BJ (cell line): ENCODE measurements at regions not wholly inside any gene's neighbourhood (a gene's known extent, or its start where the extent isn't known, plus 50 kb on each side); places are given as distances from the start of the nearest gene placed in this dataset.

Experiments
- CTCF ChIA-PET: fragments of 350-600 bp; formaldehyde crosslinking; extraction: SDS; loops from one replicate; lab custom pipeline; 2021; ENCODE audit warnings: antibody characterized with exemption, inconsistent platforms; lab: Yijun Ruan, JAX
- POLR2A ChIA-PET: fragments of 300-600 bp; sonication (Branson Sonifier 250); formaldehyde crosslinking; extraction: SDS; loops from one replicate; lab custom pipeline; 2021; ENCODE audit warnings: antibody characterized with exemption; lab: Charles Lee
- DNase-seq: peaks from one replicate; pipeline ENCODE4 v3.0.0-alpha.2; 2011; ENCODE audit warnings: low read depth
- H3K27me3 ChIP-seq: 2 replicates; pipeline ENCODE4 v1.6.0; 2011; ENCODE audit warnings: low read length; ENCODE audit not compliant: control insufficient read depth, insufficient read depth
- H3K36me3 ChIP-seq: 2 replicates; pipeline ENCODE4 v1.5.1; 2011; ENCODE audit warnings: low read length; ENCODE audit not compliant: control insufficient read depth, insufficient read depth
- H3K4me3 ChIP-seq: 2 replicates; pipeline ENCODE4 v1.5.1; 2011; ENCODE audit warnings: low read depth, mild to moderate bottlenecking, control low read depth, low read length
- TF ChIP-seq, protein P1 (sequence below): IDR thresholded peaks from 2 replicates; pipeline ENCODE4 v1.5.1; 2011; ENCODE audit warnings: low read depth, mild to moderate bottlenecking, control low read depth, inconsistent platforms, low read length, moderate library complexity; ENCODE audit not compliant: insufficient read depth

DNA sequence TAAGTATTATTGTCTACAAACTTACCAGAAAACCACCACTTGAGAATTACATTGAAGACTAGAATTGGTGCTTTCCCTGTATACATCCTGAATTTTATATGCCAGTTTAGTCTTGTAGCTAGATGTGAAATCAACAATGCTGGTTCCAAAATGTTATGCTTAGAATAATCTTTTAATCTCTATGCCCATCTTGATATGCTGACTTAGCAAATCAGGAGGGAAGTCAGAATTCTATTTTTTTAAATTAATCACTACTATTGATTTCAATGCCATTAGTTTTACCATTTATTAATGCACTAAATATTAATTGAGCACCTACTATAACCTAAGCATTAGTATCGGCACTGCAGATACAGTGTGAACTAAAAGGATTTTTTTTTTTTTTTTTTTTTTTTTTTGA lies 641.6 kb upstream of the ADGRL4 start:
- TF ChIP-seq, protein P1, sequence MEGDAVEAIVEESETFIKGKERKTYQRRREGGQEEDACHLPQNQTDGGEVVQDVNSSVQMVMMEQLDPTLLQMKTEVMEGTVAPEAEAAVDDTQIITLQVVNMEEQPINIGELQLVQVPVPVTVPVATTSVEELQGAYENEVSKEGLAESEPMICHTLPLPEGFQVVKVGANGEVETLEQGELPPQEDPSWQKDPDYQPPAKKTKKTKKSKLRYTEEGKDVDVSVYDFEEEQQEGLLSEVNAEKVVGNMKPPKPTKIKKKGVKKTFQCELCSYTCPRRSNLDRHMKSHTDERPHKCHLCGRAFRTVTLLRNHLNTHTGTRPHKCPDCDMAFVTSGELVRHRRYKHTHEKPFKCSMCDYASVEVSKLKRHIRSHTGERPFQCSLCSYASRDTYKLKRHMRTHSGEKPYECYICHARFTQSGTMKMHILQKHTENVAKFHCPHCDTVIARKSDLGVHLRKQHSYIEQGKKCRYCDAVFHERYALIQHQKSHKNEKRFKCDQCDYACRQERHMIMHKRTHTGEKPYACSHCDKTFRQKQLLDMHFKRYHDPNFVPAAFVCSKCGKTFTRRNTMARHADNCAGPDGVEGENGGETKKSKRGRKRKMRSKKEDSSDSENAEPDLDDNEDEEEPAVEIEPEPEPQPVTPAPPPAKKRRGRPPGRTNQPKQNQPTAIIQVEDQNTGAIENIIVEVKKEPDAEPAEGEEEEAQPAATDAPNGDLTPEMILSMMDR: no peak
- CTCF ChIA-PET: interaction anchor here (0.8 kb wide), 1 partner anchor 13 kb away, joined by 3 read pairs; no protein-coding TSS in a partner anchor
- POLR2A ChIA-PET: no interaction called here
- no peaks in the 10 kb centered on the region for H3K36me3 ChIP-seq
- H3K4me3 ChIP-seq: no peak overlapping the region
- no peak for DNase-seq
- H3K27me3 ChIP-seq: no peaks in the 10 kb centered on the region

DNA sequence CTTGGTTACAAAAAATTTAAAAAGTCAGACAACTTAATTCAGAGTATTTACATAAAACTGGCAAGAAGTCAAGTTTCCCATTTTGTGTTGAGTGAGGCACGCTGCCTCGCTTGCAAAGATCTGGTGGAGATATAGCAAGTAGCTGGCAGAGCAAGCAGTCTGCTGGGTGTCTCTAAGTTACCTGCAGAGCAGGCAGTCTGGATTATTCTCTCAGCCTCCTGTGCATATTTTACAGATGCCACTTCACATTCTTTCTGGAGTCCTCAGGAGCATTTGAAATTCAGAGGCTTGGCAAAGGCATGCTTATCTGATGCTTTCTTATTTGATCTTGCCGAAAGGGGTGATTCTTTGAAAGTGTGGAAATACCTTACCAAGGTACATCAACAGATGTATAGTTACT lies 640.4 kb upstream of the ADGRL4 start:
- H3K4me3 ChIP-seq: no peak overlapping the region
- TF ChIP-seq, protein P1: no peak
- ChIA-PET POLR2A (no interaction called here), CTCF (no interaction called here)
- H3K27me3 ChIP-seq: no peaks in the 10 kb centered on the region
- DNase-seq: no peak
- no peaks in the 10 kb centered on the region for H3K36me3 ChIP-seq

DNA sequence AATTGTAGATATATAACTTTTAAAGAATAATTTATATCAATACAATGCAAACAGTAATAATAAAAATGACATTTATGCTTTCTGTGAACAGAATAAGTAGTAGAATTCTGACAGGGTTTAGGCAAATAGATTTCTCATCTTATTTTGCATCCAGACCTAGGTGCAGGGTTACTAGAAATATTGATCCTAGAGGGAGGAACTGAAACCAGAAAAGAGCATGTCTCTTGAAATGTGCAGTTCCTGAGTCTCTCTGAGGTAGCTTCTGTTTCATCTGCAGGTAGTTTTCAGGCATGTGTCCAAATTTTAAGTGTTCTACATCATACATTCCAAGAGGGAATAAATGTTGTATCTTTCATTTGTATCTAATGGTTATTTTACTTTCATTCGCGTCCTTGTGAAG lies 631.9 kb upstream of the ADGRL4 start:
- H3K4me3 ChIP-seq: no peak overlapping the region
- no peak for DNase-seq
- H3K27me3 ChIP-seq: no peaks in the 10 kb centered on the region
- ChIA-PET POLR2A (no interaction called here), CTCF (no interaction called here)
- no peaks in the 10 kb centered on the region for H3K36me3 ChIP-seq
- TF ChIP-seq, protein P1: no peak

DNA sequence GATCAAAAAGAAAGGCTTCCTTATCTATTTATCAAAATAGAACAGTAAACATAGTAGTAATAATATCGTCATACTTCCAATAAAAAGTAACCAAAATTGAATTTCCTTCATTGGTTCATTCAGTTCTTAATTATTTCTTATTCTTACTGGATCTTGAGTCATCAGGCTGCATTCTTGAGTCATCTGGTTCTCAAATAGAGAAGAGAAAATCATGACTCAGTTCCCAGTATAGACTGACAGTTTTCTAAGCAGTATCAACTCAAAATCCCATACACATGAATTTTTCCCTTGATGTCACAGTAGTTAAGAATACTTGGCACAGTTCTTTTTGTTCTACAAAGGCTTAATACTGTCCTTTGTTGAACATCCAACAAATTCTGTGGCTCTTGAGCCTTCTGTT lies 626.9 kb upstream of the ADGRL4 start:
- DNase-seq: peak; percentile 44
- ChIA-PET CTCF (no interaction called here), POLR2A (no interaction called here)
- TF ChIP-seq, protein P1: no peak
- no peak overlapping the region for H3K4me3 ChIP-seq
- no peaks in the 10 kb centered on the region for H3K36me3 ChIP-seq
- H3K27me3 ChIP-seq: no peaks in the 10 kb centered on the region

DNA sequence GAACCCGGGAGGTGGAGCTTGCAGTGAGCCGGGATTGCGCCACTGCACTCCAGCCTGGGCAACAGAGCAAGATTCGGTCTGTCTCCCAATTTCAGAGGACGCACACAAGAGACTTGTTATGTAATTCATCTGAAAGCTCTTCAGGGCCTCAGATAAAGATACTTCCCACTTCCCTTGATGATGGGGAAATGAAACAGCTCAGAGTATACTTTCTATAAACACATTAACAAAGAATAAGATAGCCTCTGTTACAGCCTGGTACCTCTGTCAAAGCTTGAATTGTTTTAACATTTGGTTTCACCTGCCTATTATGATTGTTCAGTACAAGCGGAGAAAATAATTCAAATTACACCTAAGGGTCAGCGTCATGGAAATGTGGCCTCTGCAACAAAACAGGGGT lies 622.9 kb upstream of the ADGRL4 start:
- no peaks in the 10 kb centered on the region for H3K27me3 ChIP-seq
- DNase-seq: no peak
- TF ChIP-seq, protein P1: no peak
- ChIA-PET POLR2A (no interaction called here), CTCF (no interaction called here)
- no peaks in the 10 kb centered on the region for H3K36me3 ChIP-seq
- H3K4me3 ChIP-seq: no peak overlapping the region
